NCI-H2196 treated with DMSO at 0.1 percent for 48 hours (cell line): ENCODE measurements at regions not wholly inside any gene's neighbourhood (a gene's known extent, or its start where the extent isn't known, plus 50 kb on each side); places are given as distances from the start of the nearest gene placed in this dataset.
"Not testable (repeated sequence)": the region's sequence is repeated elsewhere in the genome, so short reads cannot be mapped to it uniquely, and the experiment has no call there.

Source experiments
- DNase-seq: peaks from one replicate; lab custom pipeline; 2025; ENCODE audit not compliant: unreplicated experiment; lab: John Stamatoyannopoulos, UW

DNA sequence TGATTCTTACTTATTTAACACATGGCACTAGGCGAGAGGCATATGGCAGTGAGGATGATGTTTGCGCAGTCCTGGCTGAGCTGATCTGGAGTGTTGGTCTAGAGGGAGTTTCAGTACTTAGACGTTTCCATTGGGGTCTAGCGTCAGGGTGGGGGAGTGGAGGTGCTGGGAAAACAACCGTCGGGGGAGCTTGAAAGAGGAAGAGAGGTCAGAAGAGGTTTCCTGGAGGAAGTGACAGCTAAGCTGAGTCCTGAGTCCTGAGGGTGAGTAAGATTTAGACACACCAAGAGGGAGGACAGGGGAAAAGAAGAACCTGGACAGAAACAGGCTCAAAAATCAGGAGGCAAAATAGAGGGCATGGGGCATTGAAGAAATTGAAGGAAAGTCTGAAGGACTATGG, 81.4 kb downstream of the ALOX5AP start:
- DNase-seq, result no peak

DNA sequence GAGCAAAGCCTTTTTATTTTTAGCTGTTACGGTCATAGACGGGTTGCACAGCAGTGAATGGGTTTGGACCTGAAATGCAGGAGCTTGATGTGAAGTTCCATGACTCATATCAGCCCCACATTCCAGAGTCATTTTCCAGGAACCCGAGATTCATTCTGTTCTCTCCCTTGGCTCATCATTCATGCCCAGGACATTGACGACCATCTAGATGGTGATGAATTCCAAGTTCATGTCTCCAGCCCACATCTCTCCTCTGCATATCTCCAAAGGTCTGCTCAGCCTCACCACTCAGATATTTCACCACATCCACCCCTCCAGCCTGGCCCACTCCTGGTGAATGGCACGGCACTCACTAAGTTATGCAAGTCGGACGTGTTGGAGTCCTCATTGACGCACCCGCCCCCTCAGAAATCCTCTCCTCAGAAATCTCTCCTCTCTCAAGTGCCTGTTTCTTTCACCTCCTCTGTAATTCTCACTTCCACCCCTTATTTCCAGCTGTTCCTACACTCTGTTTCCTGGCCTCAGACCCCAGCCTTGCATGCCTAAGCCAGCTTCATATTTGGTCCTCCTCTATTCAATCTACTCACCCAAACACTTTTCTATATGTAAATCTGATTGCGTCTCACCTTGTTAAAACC, 83.1 kb downstream of the ALOX5AP start:
- DNase-seq, result no peak

DNA sequence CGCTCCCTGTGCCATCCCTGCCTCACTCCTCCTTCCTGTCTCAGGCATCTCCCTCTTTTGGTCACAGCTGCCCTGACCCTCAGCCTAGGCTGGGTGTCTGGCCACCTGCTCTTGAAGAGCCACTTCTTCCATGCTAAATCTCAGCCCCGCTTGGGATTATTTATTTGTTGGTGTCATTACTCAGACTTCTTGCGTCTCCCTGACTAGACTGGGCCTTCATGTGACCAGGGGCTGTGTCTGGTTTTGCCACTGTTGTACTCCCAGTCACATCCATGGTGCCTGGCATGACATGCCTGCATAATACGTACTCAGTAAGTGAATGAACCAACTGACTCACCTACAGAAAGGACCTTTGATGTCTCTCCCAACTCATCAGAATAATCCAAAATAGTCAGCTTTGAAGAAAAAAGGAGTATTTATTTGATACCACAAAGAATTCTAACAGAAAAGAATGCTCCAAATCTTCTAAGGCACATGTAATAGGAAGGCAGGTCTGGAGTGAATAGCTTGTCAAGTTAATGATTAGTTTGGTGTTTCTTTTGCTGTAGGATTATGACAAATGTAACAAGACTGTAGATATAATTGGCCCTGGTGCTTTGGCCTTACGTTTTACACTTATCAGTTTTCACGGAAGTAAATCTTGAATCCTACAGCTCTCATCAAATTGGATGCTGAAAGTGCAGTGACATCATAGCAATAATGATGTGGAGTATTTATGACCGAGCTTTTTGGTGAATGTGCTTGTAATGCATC, 84.0 kb downstream of the ALOX5AP start:
- DNase-seq, result no peak

DNA sequence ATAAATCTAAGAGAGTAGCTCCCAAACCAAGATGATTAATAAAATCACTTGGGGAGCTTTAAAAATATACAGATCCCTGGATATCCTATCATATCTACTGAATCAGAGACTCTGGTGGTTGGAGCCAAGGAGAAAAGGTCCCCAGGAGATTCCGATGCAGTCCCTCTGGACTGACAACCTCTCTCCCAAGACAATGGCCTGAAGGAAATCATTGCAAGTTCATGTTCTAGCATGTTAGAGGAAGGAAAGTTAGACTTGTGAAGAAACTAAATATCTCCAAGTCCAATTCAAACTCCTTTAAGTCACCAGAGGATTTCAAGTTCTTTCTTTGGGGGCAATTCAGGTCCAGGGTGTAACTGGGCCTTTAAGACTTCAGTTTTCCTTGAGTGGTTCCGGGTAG, 84.7 kb upstream of the MEDAG start:
- DNase-seq, result no peak

DNA sequence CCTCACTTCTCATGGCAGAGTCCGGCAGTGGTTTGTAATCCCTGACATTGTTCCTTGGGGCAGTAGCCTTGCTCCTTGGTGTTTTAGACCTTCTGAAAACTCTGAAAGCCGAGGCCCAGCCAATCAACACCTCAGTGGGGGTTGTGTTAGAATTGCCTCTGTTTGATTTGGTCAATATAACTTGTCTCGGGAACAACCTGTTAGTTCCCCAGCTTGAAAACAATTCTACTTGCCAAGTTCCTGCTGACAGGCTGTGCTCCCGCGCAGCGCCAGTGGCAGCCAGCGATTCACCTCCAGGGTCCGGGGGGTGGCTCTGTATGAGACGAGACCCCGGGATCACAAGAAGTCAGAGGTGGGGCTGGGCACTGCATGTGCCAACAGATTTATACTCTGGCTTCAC, 81.4 kb upstream of the MEDAG start:
- no peak for DNase-seq

DNA sequence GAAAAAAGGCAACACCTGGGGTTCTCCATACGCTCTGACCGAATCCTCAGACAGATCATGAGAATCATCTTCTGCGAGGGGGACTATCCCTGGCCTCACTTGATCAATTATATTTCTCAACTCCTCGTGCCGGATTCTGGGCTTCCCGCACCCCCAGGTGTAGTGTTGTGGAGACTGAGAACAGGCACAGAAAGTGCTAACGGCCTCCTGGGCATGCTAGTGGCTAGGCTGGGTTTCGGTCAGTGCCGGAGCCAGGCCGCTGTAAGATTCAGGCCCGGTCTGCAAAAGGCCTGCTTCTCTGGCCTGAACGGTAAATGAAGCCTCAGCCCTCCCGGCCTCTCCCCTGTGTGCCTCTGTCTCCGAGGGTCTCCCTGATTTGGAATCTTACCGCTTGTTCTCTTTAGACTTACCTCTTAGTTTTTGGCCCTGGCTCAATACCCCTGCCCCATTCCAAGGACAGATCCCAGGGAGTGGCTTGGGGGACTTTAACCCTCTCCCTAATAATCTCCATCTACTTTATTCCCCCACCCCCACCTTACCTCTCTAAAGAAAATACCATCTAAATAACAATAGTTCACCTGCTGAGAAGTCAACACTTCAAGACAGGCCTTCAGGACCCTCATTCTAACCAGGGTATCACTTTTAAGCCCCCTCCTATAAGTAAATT, 79.0 kb upstream of the MEDAG start:
- DNase-seq, result no peak

DNA sequence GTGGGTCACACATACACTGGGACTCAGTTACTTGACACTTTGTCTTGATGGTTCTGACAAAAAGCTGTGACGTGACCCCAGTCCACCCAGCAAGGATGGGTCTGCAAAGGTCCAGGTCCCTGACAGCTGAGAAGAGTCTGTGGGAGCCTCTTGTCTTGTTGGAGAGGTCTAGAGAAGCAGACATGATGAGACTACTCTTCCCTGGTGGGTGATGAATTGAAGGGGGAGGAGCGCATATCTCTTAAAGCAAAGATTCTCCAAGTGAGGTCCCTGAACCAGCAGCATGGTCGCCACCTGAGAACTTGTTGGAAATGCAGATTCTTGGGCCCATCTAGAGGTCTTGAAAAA, 78.5 kb upstream of the MEDAG start:
- DNase-seq, result no peak

DNA sequence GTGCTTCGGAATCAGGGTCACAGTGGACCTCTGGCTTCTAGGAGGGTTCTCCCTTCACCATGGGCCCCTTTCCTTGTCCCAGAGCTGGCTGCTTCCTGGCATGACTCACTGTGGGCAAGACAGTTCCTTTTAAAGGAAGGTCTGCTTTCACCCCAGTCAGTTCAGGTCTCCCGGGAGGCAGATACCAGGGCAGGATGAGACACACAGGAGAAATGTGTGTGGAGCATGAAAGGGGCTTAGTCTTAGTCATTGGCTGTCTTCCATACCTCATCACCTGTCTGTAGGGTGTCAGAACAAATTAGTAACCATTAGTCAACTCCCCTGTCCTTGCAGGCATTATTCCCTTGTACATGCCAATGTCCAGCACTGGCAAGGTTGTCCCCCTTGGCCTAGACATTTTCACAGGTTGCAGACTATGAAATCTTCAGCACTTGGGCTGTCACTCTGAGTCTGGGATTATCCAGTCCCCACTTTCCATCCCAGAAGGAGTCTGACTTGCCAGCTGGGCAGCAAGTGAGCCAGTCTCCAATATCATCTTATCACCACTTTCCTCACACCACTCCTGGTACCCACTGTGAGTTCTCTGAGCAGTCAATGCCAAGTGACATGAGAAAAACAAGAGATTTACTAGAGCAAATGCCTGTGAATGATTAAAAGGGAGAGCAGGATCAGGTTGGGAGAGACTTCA, 76.8 kb upstream of the MEDAG start:
- DNase-seq, result no peak

DNA sequence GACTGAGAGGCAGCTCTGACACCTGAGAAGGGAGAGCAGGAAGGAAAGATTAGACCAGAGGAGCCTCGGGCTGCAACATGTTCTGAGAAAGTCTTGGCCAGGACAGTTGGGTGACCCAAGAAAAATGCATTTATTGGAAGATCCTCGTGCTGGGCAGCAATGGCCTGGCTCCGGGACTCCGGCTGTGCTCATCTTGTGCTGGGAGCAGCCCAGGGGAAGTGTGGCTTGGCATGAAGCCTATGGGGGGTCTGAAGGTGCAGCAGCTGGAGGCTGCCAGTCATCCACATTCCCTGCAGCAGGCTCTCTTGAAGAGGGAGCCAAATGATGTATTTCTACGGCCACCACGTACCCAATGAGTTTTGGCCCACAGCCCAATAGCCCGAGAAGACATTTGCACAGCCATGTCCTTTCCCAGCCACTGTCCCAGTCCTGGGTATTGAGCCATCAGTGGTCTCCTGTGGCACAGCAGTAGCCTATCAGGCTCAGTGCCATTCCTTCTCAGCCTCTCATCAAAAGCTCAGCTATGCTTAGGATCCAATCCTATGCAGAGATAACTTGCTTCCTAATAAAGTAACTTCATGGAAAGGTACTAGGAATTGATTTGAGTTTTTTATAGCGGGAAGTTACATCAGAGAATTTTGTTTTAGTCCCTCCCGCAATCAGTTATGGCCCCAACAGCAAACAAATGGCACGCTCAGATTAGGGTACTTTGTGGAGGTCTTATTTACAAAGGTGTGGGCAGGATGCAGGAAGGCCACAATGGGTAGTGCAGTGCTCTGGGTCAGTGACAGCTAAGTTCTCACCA, 76.0 kb upstream of the MEDAG start:
- DNase-seq, result no peak

DNA sequence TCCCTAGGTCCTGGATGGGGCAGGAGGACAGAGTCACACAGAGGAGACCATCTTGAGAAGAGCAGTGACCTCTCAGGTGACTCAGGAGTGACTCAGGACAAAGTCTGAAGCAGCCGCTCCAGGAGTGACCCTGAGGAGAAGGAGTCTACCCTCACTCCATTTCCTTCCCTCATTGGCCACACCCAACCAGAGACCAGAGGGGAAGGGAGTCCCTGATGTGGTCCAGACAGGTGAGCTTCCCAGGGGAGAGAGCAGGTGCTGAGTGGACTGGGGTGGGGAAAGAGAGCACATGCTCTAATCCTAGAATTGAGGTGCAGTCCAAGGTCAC, 75.5 kb upstream of the MEDAG start:
- DNase-seq, result no peak

DNA sequence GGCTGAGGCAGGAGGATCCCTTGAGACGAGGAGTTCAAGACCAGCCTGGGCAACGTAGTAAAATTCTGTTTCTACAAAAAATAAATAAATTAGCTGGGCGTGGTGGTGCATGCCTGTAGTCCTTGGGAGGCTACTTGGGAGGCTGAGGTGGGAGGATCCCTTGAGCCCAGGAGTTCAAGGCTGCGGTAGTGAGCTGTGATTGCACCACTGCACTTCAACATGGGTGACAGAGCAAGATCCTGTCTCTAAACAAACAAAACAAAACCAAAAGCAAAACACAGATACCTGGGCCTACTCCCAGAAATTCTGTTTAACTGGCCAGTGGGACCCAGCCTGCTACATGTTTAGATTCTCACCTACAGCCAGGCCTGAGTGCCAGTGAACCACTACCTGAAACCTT, 74.6 kb upstream of the MEDAG start:
- no peak for DNase-seq

DNA sequence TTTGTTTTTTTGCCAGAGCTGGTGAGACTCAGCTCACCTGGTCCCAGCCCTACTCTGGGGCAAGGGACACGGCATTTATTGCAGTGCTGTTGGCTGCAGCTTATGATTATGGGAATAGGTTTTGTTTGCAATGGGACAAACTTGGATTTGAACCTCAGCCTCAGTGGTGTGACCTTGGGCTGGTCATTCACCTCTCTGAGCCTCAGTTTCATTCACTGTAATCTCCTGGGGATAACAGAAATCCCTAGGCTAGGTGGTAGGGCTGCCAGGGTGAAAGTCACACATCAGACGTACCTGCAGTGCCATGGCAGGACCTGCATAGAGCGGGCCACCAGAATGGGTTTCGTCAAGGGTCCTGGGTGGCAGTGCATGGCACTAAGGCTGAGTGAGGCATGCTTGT, 73.7 kb upstream of the MEDAG start:
- no peak for DNase-seq

DNA sequence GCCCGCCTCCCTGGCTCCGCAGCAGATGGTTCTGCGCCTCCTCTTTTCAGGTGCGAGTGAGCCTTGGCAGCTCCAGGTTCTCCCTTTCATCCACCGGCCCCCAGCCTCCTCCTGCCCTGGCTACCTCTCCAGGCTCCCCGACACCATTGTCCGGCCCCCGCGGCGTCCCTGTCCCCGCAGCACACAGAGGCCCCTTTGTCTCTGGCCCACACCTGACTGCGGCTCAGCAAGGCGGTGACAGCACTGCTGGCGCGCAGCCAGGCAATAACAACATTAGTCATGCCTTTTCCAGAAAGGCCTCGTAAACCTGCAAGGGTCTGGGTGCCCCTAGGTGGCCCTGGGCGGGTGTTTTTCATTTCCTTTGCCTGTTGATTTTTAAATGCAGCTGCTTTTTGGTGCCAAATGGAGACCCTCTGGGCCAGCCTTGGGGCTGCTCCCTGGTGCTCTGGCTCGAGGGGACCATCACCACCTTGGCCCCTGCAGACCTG, 73.2 kb upstream of the MEDAG start:
- DNase-seq, result peak; percentile 30

DNA sequence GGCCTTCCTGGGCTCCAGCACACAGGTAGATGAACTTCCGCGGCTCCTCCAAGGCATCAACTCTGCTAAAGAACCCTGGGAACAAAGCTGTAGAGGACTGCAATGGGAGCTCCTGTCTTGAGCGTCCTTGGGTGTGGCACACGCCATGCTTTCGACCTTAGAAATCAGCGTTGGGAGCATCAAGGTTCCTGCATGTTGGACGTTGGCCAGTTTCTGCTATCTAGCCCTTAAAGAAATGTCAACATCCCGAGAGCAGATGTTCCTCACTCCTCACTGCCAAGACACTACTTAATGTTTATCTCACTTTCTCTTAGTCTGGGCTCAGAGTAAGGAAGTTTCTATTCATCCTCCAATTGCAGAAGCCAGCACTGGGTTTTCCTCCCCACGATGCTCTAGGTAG, 70.6 kb upstream of the MEDAG start:
- no peak for DNase-seq

DNA sequence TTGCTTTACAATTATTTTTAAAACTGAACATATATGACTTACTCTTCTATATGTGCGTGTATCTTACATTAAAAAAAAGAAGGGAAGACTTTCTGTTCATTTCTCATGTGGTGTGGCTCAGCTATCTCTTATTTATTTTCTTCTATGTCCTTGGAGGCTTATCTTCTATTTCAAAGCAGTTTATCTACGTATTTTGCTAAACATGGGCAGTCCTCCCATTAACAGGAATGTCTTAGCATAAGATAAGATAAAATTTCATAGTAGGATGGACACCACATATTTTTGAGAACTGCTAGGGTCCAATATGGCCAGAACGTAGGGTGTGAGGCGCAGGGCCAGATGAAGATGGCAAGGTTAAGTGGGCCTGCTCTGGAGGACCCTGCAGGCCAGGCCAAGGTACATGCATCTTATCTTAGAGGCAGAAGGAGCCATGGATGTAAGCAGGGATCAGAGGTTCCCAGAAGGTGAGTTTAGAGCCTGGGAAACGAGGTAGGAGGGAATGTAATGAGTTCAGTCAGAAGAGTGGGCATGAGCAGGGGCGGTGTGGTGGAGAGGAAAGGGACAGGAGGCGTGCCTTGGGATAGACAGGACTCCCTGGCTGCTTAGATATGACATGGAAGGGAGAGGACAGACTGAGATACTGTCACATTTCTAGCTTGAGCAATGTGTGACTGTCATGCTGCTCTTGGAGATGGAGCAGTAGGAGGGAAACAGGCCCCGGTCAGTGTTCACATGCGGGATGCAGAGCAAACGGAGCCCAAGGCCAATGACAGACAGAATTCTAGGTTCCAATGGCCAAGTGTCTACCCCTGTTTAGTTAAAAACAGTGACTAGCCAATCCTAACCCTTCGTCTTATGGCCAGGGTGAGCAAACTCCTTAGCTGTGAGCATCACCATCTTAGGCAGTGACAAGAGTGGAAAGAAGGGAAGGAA, 68.6 kb upstream of the MEDAG start:
- no peak for DNase-seq

DNA sequence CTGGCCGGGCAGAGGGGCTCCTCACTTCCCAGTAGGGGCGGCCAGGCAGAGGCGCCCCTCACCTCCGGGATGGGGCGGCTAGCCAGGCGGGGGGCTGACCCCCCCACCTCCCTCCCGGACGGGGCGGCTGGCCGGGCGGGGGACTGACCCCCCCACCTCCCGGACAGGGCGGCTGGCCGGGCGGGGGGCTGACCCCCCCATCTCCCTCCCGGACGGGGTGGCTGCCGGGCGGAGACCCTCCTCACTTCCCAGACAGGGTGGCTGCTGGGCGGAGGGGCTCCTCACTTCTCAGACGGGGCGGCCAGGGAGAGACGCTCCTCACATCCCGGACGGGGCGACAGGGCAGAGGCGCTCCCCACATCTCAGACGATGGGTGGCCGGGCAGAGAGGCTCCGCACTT, 66.4 kb upstream of the MEDAG start:
- not testable (repeated sequence) for DNase-seq

DNA sequence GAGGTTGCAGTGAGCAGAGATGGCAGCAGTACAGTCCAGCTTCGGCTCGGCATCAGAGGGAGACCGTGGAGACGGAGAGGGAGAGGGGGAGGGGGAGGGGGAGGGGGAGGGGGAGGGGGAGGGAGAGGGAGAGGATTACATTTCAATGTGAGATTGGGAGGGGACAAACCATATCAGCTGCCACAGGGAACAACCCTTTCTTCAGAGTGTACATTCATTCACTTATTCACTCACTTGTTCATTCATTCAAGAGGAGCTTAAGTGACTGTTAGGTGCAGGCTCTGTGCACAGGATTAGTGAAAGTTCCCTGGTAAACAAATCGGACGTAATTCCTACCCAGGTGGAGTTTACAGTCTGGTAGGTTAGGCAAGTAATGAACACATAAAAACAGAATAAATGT, 65.6 kb upstream of the MEDAG start:
- DNase-seq, result no peak

DNA sequence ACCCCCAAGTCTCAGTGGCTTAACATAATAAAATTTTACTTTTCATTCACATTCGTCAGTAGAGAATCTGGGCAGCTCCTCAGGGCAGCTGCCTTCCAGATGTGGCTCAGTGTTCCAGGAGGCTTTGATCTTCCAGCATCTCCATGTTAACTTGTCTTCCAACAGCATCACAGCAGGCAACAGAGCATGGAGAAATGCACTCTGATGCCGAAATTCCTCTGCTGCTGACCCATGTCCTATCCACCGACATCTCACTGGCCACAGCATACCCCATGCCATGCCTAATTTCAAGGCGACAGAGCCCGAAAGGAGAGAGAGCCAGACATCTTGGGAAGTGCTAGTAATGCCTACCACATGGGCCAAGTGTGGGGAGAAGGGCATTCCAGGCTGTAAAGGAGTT, 64.9 kb upstream of the MEDAG start:
- DNase-seq, result no peak

DNA sequence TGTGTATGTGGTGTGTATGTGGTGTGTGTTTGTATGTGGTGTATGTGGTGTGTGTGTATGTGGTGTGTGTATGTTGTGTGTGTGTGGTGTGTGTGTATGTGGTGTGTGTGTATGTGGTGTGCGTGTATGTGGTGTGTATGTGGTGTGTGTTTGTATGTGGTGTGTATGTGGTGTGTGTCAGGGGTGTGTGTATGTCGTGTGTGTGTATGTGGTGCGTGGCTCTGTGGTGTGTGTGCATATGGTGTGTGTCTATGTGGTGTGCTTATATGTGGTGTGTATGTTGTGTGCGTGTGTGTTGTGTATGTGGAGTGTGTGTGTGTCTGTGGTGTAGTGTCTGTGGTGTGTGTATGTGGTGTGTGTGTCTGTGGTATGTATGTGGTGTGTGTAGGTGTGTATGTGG, 62.5 kb upstream of the MEDAG start:
- no peak for DNase-seq
